ENCODE measurements at regions not wholly inside any gene's neighbourhood (a gene's known extent, or its start where the extent isn't known, plus 50 kb on each side); places are given as distances from the start of the nearest gene placed in this dataset.
"Not testable (repeated sequence)": the region's sequence is repeated elsewhere in the genome, so short reads cannot be mapped to it uniquely, and the experiment has no call there.

GRCh38 chr9:30107134-30107533, 2277.3 kb upstream of the ACO1 start:
- POLR2A ChIA-PET; H2AFZ ChIP-seq (ENCODE audit: low read depth, low read length); ATAC-seq; H3K4me3 ChIP-seq; H3K9me1 ChIP-seq (ENCODE audit: control insufficient read depth, insufficient read depth, low read length); H3K27me3 ChIP-seq (ENCODE audit: control insufficient read depth in 2 of 2, insufficient read depth in 2 of 2, low read length in 2 of 2); H3K4me1 ChIP-seq (replicated peaks in 1 of 2; ENCODE audit: control insufficient read depth in 2 of 2, insufficient read depth in 2 of 2, low read length in 2 of 2); H3K79me2 ChIP-seq (ENCODE audit: control insufficient read depth, insufficient read depth, low read length); H3K27ac ChIP-seq (ENCODE audit: extremely low read depth, low read depth, low read length); H3K9me3 ChIP-seq (replicated peaks; ENCODE audit: control insufficient read depth, insufficient read depth, low read depth, low read length); DNase-seq (ENCODE audit: extremely low read depth in 1 of 4, low spot score in 3 of 4); intact Hi-C loops (cut with micrococcal nuclease); H3K4me2 ChIP-seq (ENCODE audit: insufficient read depth, low read length); in situ Hi-C loops (cut with MboI); H3K9ac ChIP-seq (ENCODE audit: insufficient read depth in 1 of 2, low read depth in 2 of 2, low read length in 2 of 2); BruUV-seq (replicated peaks); H4K20me1 ChIP-seq (replicated peaks; ENCODE audit: control insufficient read depth, insufficient read depth, low read length); CTCF ChIA-PET (ENCODE audit: low intra/inter-chr PET ratio); H3K36me3 ChIP-seq (ENCODE audit: control insufficient read depth, insufficient read depth, low read length); FAIRE-seq: not testable (repeated sequence)
- WGBS (ENCODE audit: insufficient coverage, low coverage, missing lambda C conversion rate): no CpG with 5 or more reads among the region's 8 CpGs

DNA sequence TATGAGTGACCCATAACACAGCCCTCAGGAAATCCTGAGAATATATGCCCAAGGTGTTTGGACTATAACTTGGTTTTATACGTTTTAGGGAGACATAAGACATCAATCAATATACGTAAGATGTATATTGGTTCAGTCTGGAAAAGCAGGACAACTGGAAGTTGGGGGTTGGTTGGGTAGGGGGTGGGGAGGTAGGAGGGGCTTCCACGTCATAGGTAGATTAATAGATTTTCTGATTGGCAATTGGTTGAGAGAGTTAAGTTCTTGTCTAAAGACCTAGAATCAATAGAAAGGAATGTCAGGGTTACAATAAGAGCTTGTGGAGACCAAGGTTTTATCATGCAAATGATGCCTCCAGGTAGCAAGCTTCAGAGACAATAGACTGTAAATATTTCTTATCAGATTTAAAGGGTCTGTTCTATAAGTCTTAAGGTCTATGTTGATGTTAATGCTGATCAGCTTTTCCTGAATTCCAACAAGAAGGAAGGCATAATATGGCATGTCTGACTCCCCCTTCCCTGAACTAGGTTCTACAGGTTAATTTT, 2267.7 kb upstream of the ACO1 start:
- no CpG with 5 or more reads among the region's 3 CpGs for WGBS (ENCODE audit: insufficient coverage, low coverage, missing lambda C conversion rate)
- ATAC-seq (no peak), FAIRE-seq (no peak), DNase-seq (ENCODE audit: extremely low read depth in 1 of 4, low spot score in 3 of 4) (no peak)
- BruUV-seq (replicated peaks): no TSS peak
- H3K9me3 ChIP-seq (replicated peaks; ENCODE audit: control insufficient read depth, insufficient read depth, low read depth, low read length): no peaks in the 10 kb centered on the region
- ChIA-PET POLR2A (no interaction called here), CTCF (ENCODE audit: low intra/inter-chr PET ratio) (no interaction called here)
- H3K4me2 ChIP-seq (ENCODE audit: insufficient read depth, low read length): no peak overlapping the region
- no peak overlapping the region for H2AFZ ChIP-seq (ENCODE audit: low read depth, low read length)
- H4K20me1 ChIP-seq (replicated peaks; ENCODE audit: control insufficient read depth, insufficient read depth, low read length): no peaks in the 10 kb centered on the region
- no peaks in the 10 kb centered on the region for H3K36me3 ChIP-seq (ENCODE audit: control insufficient read depth, insufficient read depth, low read length)
- no peaks in the 10 kb centered on the region for H3K4me1 ChIP-seq (replicated peaks in 1 of 2; ENCODE audit: control insufficient read depth in 2 of 2, insufficient read depth in 2 of 2, low read length in 2 of 2)
- H3K4me3 ChIP-seq: no peak overlapping the region
- no peaks in the 10 kb centered on the region for H3K27me3 ChIP-seq (ENCODE audit: control insufficient read depth in 2 of 2, insufficient read depth in 2 of 2, low read length in 2 of 2)
- H3K9me1 ChIP-seq (ENCODE audit: control insufficient read depth, insufficient read depth, low read length): no peaks in the 10 kb centered on the region
- no peak overlapping the region for H3K27ac ChIP-seq (ENCODE audit: extremely low read depth, low read depth, low read length)
- in situ Hi-C loops (cut with MboI) (no loop called here), intact Hi-C loops (cut with micrococcal nuclease) (no loop called here)
- no peak overlapping the region for H3K9ac ChIP-seq (ENCODE audit: insufficient read depth in 1 of 2, low read depth in 2 of 2, low read length in 2 of 2)
- no peaks in the 10 kb centered on the region for H3K79me2 ChIP-seq (ENCODE audit: control insufficient read depth, insufficient read depth, low read length)
- TF ChIP-seq SRSF9 (IDR thresholded peaks at IDR 0.05; ENCODE audit: borderline replicate concordance, low read depth, low read length): no peak
- TF ChIP-seq ZFP30 (CRISPR knock-in tag; IDR thresholded peaks at IDR 0.05; ENCODE audit: borderline replicate concordance): no peak
- no peak for TF ChIP-seq SMC3 (conservative IDR thresholded peaks at IDR 0.05; ENCODE audit: insufficient read depth, low read depth, low read length)
- no peak for TF ChIP-seq MEF2D (tag; conservative IDR thresholded peaks at IDR 0.05; ENCODE audit: low read depth)
- no peak for TF ChIP-seq E2F1 (CRISPR knock-in tag; IDR thresholded peaks at IDR 0.05)
- no peak for TF ChIP-seq GTF2F1 (IDR thresholded peaks at IDR 0.05; ENCODE audit: low read depth, low read length)
- TF ChIP-seq CREB1 (IDR thresholded peaks at IDR 0.05): no peak
- no peak for TF ChIP-seq CREB1 (CRISPR knock-in tag; IDR thresholded peaks at IDR 0.05)
- TF ChIP-seq ZSCAN32 (CRISPR knock-in tag; IDR thresholded peaks at IDR 0.05): no peak
- no peak for TF ChIP-seq KHSRP (IDR thresholded peaks at IDR 0.05)
- no peak for TF ChIP-seq NCOA4 (IDR thresholded peaks at IDR 0.05; ENCODE audit: partially characterized antibody)
- TF ChIP-seq, protein P1, sequence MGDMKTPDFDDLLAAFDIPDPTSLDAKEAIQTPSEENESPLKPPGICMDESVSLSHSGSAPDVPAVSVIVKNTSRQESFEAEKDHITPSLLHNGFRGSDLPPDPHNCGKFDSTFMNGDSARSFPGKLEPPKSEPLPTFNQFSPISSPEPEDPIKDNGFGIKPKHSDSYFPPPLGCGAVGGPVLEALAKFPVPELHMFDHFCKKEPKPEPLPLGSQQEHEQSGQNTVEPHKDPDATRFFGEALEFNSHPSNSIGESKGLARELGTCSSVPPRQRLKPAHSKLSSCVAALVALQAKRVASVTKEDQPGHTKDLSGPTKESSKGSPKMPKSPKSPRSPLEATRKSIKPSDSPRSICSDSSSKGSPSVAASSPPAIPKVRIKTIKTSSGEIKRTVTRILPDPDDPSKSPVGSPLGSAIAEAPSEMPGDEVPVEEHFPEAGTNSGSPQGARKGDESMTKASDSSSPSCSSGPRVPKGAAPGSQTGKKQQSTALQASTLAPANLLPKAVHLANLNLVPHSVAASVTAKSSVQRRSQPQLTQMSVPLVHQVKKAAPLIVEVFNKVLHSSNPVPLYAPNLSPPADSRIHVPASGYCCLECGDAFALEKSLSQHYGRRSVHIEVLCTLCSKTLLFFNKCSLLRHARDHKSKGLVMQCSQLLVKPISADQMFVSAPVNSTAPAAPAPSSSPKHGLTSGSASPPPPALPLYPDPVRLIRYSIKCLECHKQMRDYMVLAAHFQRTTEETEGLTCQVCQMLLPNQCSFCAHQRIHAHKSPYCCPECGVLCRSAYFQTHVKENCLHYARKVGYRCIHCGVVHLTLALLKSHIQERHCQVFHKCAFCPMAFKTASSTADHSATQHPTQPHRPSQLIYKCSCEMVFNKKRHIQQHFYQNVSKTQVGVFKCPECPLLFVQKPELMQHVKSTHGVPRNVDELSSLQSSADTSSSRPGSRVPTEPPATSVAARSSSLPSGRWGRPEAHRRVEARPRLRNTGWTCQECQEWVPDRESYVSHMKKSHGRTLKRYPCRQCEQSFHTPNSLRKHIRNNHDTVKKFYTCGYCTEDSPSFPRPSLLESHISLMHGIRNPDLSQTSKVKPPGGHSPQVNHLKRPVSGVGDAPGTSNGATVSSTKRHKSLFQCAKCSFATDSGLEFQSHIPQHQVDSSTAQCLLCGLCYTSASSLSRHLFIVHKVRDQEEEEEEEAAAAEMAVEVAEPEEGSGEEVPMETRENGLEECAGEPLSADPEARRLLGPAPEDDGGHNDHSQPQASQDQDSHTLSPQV (IDR thresholded peaks at IDR 0.05): no peak

Measured in K562 (cell line).